HepG2 (cell line): ENCODE measurements at regions not wholly inside any gene's neighbourhood (a gene's known extent, or its start where the extent isn't known, plus 50 kb on each side); places are given as distances from the start of the nearest gene placed in this dataset.

Experiments
- ATAC-seq: fragments of 200-7000 bp; cut with Tn5 transposase; 3 replicates; pipeline ENCODE4 v1.9.1; 2020; ENCODE audit warnings: mild to moderate bottlenecking, moderate library complexity
- BruUV-seq: library from RNA; stranded (reverse); fragments of 400-500 nt; replicated peaks from 2 replicates; lab custom pipeline; 2021; lab: Mats Ljungman, UMichigan
- CTCF ChIA-PET: fragments of 300-600 bp; formaldehyde crosslinking; extraction: SDS; loops from one replicate; lab custom pipeline; 2021; ENCODE audit warnings: low total read pairs, inconsistent platforms, low intra/inter-chr PET ratio; lab: Yijun Ruan, JAX
- POLR2A ChIA-PET: fragments of 350-600 bp; sonication (Branson Sonifier 250); formaldehyde crosslinking; loops from one replicate; lab custom pipeline; 2020; ENCODE audit warnings: antibody characterized with exemption, inconsistent platforms; lab: Yijun Ruan, JAX
- DNase-seq: peaks from one replicate; pipeline ENCODE4 v3.0.0-alpha.2; 2015; ENCODE audit warnings: low spot score
- FAIRE-seq: peaks from 3 replicates; lab custom pipeline; 2011; peaks lifted over from hg19 to GRCh38; lab: Jason Lieb, UNC
- H2AFZ ChIP-seq: one replicate; pipeline ENCODE4 v1.6.1; 2011; ENCODE audit warnings: low read length, inconsistent platforms
- H3K27ac ChIP-seq: fragments of 300-600 bp; 3 replicates; pipeline ENCODE4 v1.8.0; 2011; ENCODE audit warnings: mixed run types, mild to moderate bottlenecking, mixed read lengths, low read length, inconsistent platforms; ENCODE audit not compliant: insufficient read depth; ENCODE audit errors: extremely low read length
- H3K27me3 ChIP-seq, 2 experiments: fragments of 200-600 bp in 1 of 2; 2 replicates in 1 of 2; 3 replicates in 1 of 2; pipeline versions ENCODE4 v1.6.0 to v1.8.0; 2011; ENCODE audit warnings: low read length in 2 of 2, mild to moderate bottlenecking in 2 of 2, moderate library complexity in 2 of 2, inconsistent platforms in 1 of 2; ENCODE audit not compliant: insufficient read depth in 2 of 2, control insufficient read depth in 1 of 2
- H3K36me3 ChIP-seq, 2 experiments: fragments of 200-600 bp in 1 of 2; replicated peaks in 1 of 2; 2 replicates in 1 of 2; 3 replicates in 1 of 2; pipeline versions ENCODE4 v1.5.1 to v1.8.0; 2011; ENCODE audit warnings: low read length in 2 of 2, inconsistent platforms in 1 of 2; ENCODE audit not compliant: insufficient read depth in 2 of 2, control insufficient read depth in 1 of 2
- H3K4me1 ChIP-seq: 2 replicates; pipeline ENCODE4 v1.5.1; 2012; ENCODE audit warnings: low read length, inconsistent platforms; ENCODE audit not compliant: insufficient read depth
- H3K4me2 ChIP-seq: 2 replicates; pipeline ENCODE4 v1.6.0; 2011; ENCODE audit warnings: low read depth, low read length, inconsistent platforms
- H3K4me3 ChIP-seq, 3 experiments: fragments of 200-600 bp in 1 of 3; sonication (generic), shearing (Covaris generic) in 1 of 3; replicated peaks in 1 of 3; 2 replicates each; pipeline ENCODE4 v1.5.1; 2011 to 2016; ENCODE audit warnings: low read length in 3 of 3, inconsistent platforms in 2 of 3, low read depth in 2 of 3, mild to moderate bottlenecking in 2 of 3, control low read depth in 1 of 3, mixed read lengths in 1 of 3; ENCODE audit not compliant: insufficient read depth in 1 of 3
- H3K79me2 ChIP-seq: one replicate; pipeline ENCODE4 v1.6.1; 2011; ENCODE audit warnings: low read length, inconsistent platforms; ENCODE audit not compliant: insufficient read depth
- H3K9ac ChIP-seq: 2 replicates; pipeline ENCODE4 v1.6.0; 2011; ENCODE audit warnings: mild to moderate bottlenecking, low read depth, low read length, inconsistent platforms; ENCODE audit not compliant: insufficient read depth
- H3K9me3 ChIP-seq: 2 replicates; pipeline ENCODE4 v1.5.1; 2012; ENCODE audit warnings: mild to moderate bottlenecking, low read length
- H4K20me1 ChIP-seq: 2 replicates; pipeline ENCODE4 v1.6.0; 2011; ENCODE audit warnings: inconsistent platforms, mild to moderate bottlenecking, low read length, moderate library complexity; ENCODE audit not compliant: insufficient read depth
- CBX2 ChIP-seq, 2 experiments: fragments of 200-600 bp in 1 of 2; sonication (generic); formaldehyde crosslinking in 1 of 2; IDR thresholded peaks; 2 replicates each; pipeline versions ENCODE4 v1.7.0 to v1.8.1; 2018 to 2022; ENCODE audit warnings: low read depth in 2 of 2, low read length in 1 of 2, mild to moderate bottlenecking in 1 of 2, missing genetic modification reagents in 1 of 2
- CHD2 ChIP-seq: IDR thresholded peaks from 2 replicates; pipeline ENCODE4 v1.6.1; 2011; ENCODE audit warnings: low read depth, low read length, improper control_type of control experiment
- GTF3A ChIP-seq: sonication (generic); formaldehyde crosslinking; conservative IDR thresholded peaks from 2 replicates; pipeline ENCODE4 v1.4.0; 2020; ENCODE audit warnings: mild to moderate bottlenecking, missing genetic modification reagents
- HMGXB3 ChIP-seq: sonication (generic); formaldehyde crosslinking; IDR thresholded peaks from 2 replicates; pipeline ENCODE4 v1.4.0; 2020; ENCODE audit warnings: missing genetic modification reagents, borderline replicate concordance
- KAT8 ChIP-seq: IDR thresholded peaks from 2 replicates; pipeline ENCODE4 v1.6.1; 2016; ENCODE audit warnings: missing genetic modification reagents, missing compliant biosample characterization
- KLF11 ChIP-seq: IDR thresholded peaks from 2 replicates; pipeline ENCODE4 v1.6.1; 2016; ENCODE audit warnings: missing compliant biosample characterization
- PRMT3 ChIP-seq: sonication (generic); formaldehyde crosslinking; IDR thresholded peaks from 2 replicates; pipeline ENCODE4 v1.8.1; 2022; ENCODE audit warnings: low read depth, mild to moderate bottlenecking, moderate library complexity, missing genetic modification reagents, borderline replicate concordance
- TBX3 ChIP-seq: fragments of 450-650 bp; IDR thresholded peaks from 2 replicates; pipeline ENCODE4 v1.6.1; 2017; ENCODE audit warnings: antibody characterized with exemption, mild to moderate bottlenecking, inconsistent platforms, borderline replicate concordance
- ZFP37 ChIP-seq: sonication (generic); formaldehyde crosslinking; IDR thresholded peaks from 2 replicates; pipeline ENCODE4 v1.4.0; 2020; ENCODE audit warnings: missing genetic modification reagents, borderline replicate concordance
- ZNF136 ChIP-seq: sonication (generic); formaldehyde crosslinking; IDR thresholded peaks from 2 replicates; pipeline ENCODE4 v1.8.1; 2022; ENCODE audit warnings: low read depth, mild to moderate bottlenecking, moderate library complexity, missing genetic modification reagents
- ZNF225 ChIP-seq: sonication (generic); formaldehyde crosslinking; IDR thresholded peaks from 2 replicates; pipeline ENCODE4 v1.4.0; 2020; ENCODE audit warnings: mild to moderate bottlenecking, missing genetic modification reagents
- ZNF501 ChIP-seq: sonication (generic); formaldehyde crosslinking; IDR thresholded peaks from 2 replicates; pipeline ENCODE4 v1.5.1; 2020; ENCODE audit warnings: mild to moderate bottlenecking, moderate library complexity, missing genetic modification reagents
- ZNF510 ChIP-seq: sonication (generic); formaldehyde crosslinking; IDR thresholded peaks from 2 replicates; pipeline ENCODE4 v1.4.0; 2020; ENCODE audit warnings: low read depth, mild to moderate bottlenecking, missing genetic modification reagents
- WGBS: methylation state at CpG from one replicate; pipeline ENCODE4 v1.1.6; 2017; ENCODE audit warnings: low lambda C conversion rate; 5-methylcytosine and 5-hydroxymethylcytosine counted together
- in situ Hi-C: cut with HindIII; loops from 2 replicates; pipeline ENCODE4 v1.10.0; 2017; ENCODE audit warnings: low pct_unique_long_range_greater_than_20kb; ENCODE audit not compliant: extremely low pct_ligation_motif_present
- intact Hi-C: fragments of 100-400 bp; cut with micrococcal nuclease; formaldehyde crosslinking; loops from one replicate; pipeline ENCODE4 v1.10.0; 2022; ENCODE audit not compliant: unreplicated experiment

GRCh38 chr17:37838276-37838675, 85.9 kb upstream of the TBC1D3K start:
- BruUV-seq = no TSS peak
- Histone ChIP-seq H3K79me2 (no peaks in the 10 kb centered on the region), H3K27ac (no peak overlapping the region), H4K20me1 (no peaks in the 10 kb centered on the region), H3K9me3 (no peaks in the 10 kb centered on the region), H3K4me3 (no peak overlapping the region), H3K36me3 (no peaks in the 10 kb centered on the region), H3K9ac (no peak overlapping the region), H3K27me3 (0 out of 5 replicates have a peak, but pooled peaks cover 0 to 2% of the 10 kb centered on the region in 2 experiments), H2AFZ (no peak overlapping the region), H3K4me2 (no peak overlapping the region), H3K4me1 (peaks cover 10% of the 10 kb centered on the region; the same call in 1 of the 2 replicates)
- ChIA-PET CTCF (no interaction called here), POLR2A (no interaction called here)
- ATAC-seq (no peak), FAIRE-seq (no peak), DNase-seq (no peak)
- 62% methylated on average over 8 of the region's 8 CpGs for WGBS
- in situ Hi-C loops = no loop called here
- TF ChIP-seq TBX3 = no peak
- no peak for TF ChIP-seq KLF11
- no peak for TF ChIP-seq ZFP37 (CRISPR knock-in tag)
- no peak for TF ChIP-seq KAT8 (CRISPR knock-in tag)
- TF ChIP-seq CBX2 (IDR thresholded peaks at IDR 0.05; ENCODE audit: low read depth, low read length) = no peak
- no peak for TF ChIP-seq CBX2 (CRISPR knock-in tag; IDR thresholded peaks at IDR 0.05; ENCODE audit: low read depth)
- no peak for TF ChIP-seq ZNF136 (CRISPR knock-in tag)
- no peak for TF ChIP-seq GTF3A
- TF ChIP-seq ZNF501 (CRISPR knock-in tag) = no peak
- no peak for TF ChIP-seq ZNF510 (CRISPR knock-in tag)
- no peak for TF ChIP-seq ZNF225
- no peak for TF ChIP-seq PRMT3 (CRISPR knock-in tag)
- TF ChIP-seq CHD2 = no peak
- TF ChIP-seq HMGXB3 (CRISPR knock-in tag) = no peak
- intact Hi-C loops = no loop called here
